ENCODE measurements at regions not wholly inside any gene's neighbourhood (a gene's known extent, or its start where the extent isn't known, plus 50 kb on each side); places are given as distances from the start of the nearest gene placed in this dataset.

DNA sequence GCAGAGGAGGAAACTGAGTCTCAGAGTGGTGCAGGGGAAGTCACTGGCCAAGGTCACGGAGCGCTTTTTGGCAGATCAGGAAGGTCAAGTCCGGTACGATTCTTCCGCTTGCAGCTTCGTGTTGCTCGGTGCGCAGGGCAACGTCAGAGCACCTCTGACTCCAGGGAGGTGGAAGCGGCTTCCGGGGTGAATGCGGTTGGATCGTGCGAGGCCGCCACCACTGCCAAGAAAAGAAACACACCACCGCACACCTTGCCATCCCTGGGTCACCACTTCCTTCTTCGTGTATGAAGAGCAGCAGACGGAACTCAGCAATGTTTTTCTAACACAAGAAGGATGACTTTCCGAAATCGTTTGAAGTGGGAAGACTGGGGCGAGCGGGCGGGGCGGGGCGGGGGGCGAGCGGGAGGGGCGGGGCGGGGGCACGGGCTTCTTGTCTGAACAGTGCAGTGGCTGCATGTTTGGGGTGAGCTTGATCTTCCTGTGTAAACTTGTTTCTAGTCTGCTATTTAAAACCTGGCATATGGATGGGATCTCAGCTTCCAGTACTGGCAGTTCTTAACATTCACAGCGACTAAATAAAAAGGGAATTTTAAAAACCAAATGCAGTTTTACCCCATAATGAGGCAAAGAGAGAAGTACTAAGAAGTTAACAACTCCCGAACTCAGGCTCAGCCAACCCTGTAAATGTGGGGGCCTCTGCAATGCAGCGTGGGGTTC, 300.0 kb downstream of the RRAGC start:
- TF ChIP-seq CTCF (IDR thresholded peaks at IDR 0.05 in 8 of 11, conservative IDR thresholded peaks at IDR 0.05 in 3 of 11) (no peak), POLR2AphosphoS5 (IDR thresholded peaks at IDR 0.05) (peak; percentile 82 to 83 (median 82)), POLR2A (IDR thresholded peaks at IDR 0.05) (no peak)

All from spleen (tissue), 7 donors.